Stimulated activated naive CD8-positive, alpha-beta T cell treated with anti-CD3 and anti-CD28 coated beads, Interleukin-15, Interleukin-2, amounts not matched to agents 100 ng/mL and 50 ng/mL, for 24 hours (primary cell): ENCODE measurements at regions not wholly inside any gene's neighbourhood (a gene's known extent, or its start where the extent isn't known, plus 50 kb on each side); places are given as distances from the start of the nearest gene placed in this dataset.

Experiments used
- H3K27ac Mint-ChIP-seq: one replicate; pipeline ENCODE4 v1.8.0; 2021; ENCODE audit warnings: mild to moderate bottlenecking, mixed read lengths
- H3K27me3 Mint-ChIP-seq: one replicate; pipeline ENCODE4 v1.8.0; 2021; ENCODE audit warnings: mixed read lengths
- H3K36me3 Mint-ChIP-seq: one replicate; pipeline ENCODE4 v1.8.0; 2021; ENCODE audit warnings: low read depth, mixed read lengths
- H3K4me1 Mint-ChIP-seq: one replicate; pipeline ENCODE4 v1.8.0; 2021; ENCODE audit warnings: low read depth, mixed read lengths
- H3K4me3 Mint-ChIP-seq: one replicate; pipeline ENCODE4 v1.8.0; 2021; ENCODE audit warnings: mild to moderate bottlenecking, mixed read lengths
- H3K9me3 Mint-ChIP-seq: one replicate; pipeline ENCODE4 v1.8.0; 2021; ENCODE audit warnings: mixed read lengths

- Mint-ChIP-seq H3K36me3 (no peaks in the 10 kb centered on the region), H3K9me3 (no peaks in the 10 kb centered on the region), H3K27me3 (peaks cover 22% of the 10 kb centered on the region), H3K4me1 (no peaks in the 10 kb centered on the region), H3K27ac (no peak overlapping the region), H3K4me3 (no peak overlapping the region)
Observed at GRCh38 chr16:66133643-66134338, 232.7 kb upstream of the CDH5 start.

GRCh38 chr16:66131895-66132294, 234.6 kb upstream of the CDH5 start:
- no peaks in the 10 kb centered on the region for H3K4me1 Mint-ChIP-seq
- no peaks in the 10 kb centered on the region for H3K36me3 Mint-ChIP-seq
- no peak overlapping the region for H3K27ac Mint-ChIP-seq
- peaks cover 41% of the 10 kb centered on the region for H3K27me3 Mint-ChIP-seq
- no peak overlapping the region for H3K4me3 Mint-ChIP-seq
- no peaks in the 10 kb centered on the region for H3K9me3 Mint-ChIP-seq

GRCh38 chr16:66131156-66131807, 235.2 kb upstream of the CDH5 start:
- no peak overlapping the region for H3K27ac Mint-ChIP-seq

GRCh38 chr16:66130296-66130905, 236.1 kb upstream of the CDH5 start:
- no peaks in the 10 kb centered on the region for H3K4me1 Mint-ChIP-seq
- H3K27me3 Mint-ChIP-seq: peaks cover 49% of the 10 kb centered on the region
- H3K27ac Mint-ChIP-seq: no peak overlapping the region
- H3K9me3 Mint-ChIP-seq: no peaks in the 10 kb centered on the region
- H3K36me3 Mint-ChIP-seq: no peaks in the 10 kb centered on the region
- no peak overlapping the region for H3K4me3 Mint-ChIP-seq

More at GRCh38 chr16:66131156-66131807, 235.2 kb upstream of the CDH5 start:
- no peaks in the 10 kb centered on the region for H3K9me3 Mint-ChIP-seq
- no peaks in the 10 kb centered on the region for H3K36me3 Mint-ChIP-seq
- H3K4me1 Mint-ChIP-seq: no peaks in the 10 kb centered on the region
- peaks cover 44% of the 10 kb centered on the region for H3K27me3 Mint-ChIP-seq
- no peak overlapping the region for H3K4me3 Mint-ChIP-seq

GRCh38 chr16:66129196-66129595, 237.3 kb upstream of the CDH5 start:
- Mint-ChIP-seq H3K4me1 (no peaks in the 10 kb centered on the region), H3K4me3 (no peak overlapping the region), H3K36me3 (no peaks in the 10 kb centered on the region), H3K27ac (no peak overlapping the region), H3K9me3 (no peaks in the 10 kb centered on the region), H3K27me3 (peaks cover 58% of the 10 kb centered on the region)

- no peaks in the 10 kb centered on the region for H3K9me3 Mint-ChIP-seq
- H3K27me3 Mint-ChIP-seq: peaks cover 55% of the 10 kb centered on the region
- no peaks in the 10 kb centered on the region for H3K4me1 Mint-ChIP-seq
- H3K27ac Mint-ChIP-seq: no peak overlapping the region
- no peaks in the 10 kb centered on the region for H3K36me3 Mint-ChIP-seq
- H3K4me3 Mint-ChIP-seq: no peak overlapping the region
Observed at GRCh38 chr16:66128371-66128770, 238.1 kb upstream of the CDH5 start.

- H3K27me3 Mint-ChIP-seq: peaks cover 58% of the 10 kb centered on the region
- no peak overlapping the region for H3K27ac Mint-ChIP-seq
- no peaks in the 10 kb centered on the region for H3K4me1 Mint-ChIP-seq
- no peaks in the 10 kb centered on the region for H3K9me3 Mint-ChIP-seq
- no peak overlapping the region for H3K4me3 Mint-ChIP-seq
- H3K36me3 Mint-ChIP-seq: no peaks in the 10 kb centered on the region
Observed at GRCh38 chr16:66127459-66128370, 238.8 kb upstream of the CDH5 start.

- Mint-ChIP-seq H3K36me3 (no peaks in the 10 kb centered on the region), H3K27me3 (peaks cover 18% of the 10 kb centered on the region), H3K4me1 (no peaks in the 10 kb centered on the region), H3K4me3 (no peak overlapping the region), H3K9me3 (no peaks in the 10 kb centered on the region), H3K27ac (no peak overlapping the region)
Observed at GRCh38 chr16:66121466-66121865, 245.0 kb upstream of the CDH5 start.

- H3K27me3 Mint-ChIP-seq: peaks cover 14% of the 10 kb centered on the region
- H3K27ac Mint-ChIP-seq: no peak overlapping the region
- no peaks in the 10 kb centered on the region for H3K9me3 Mint-ChIP-seq
- no peaks in the 10 kb centered on the region for H3K36me3 Mint-ChIP-seq
- H3K4me3 Mint-ChIP-seq: no peak overlapping the region
- no peaks in the 10 kb centered on the region for H3K4me1 Mint-ChIP-seq
Observed at GRCh38 chr16:66120656-66121055, 245.8 kb upstream of the CDH5 start.

GRCh38 chr16:66116163-66117002, 250.1 kb upstream of the CDH5 start:
- no peaks in the 10 kb centered on the region for H3K4me1 Mint-ChIP-seq
- H3K4me3 Mint-ChIP-seq: no peak overlapping the region
- no peaks in the 10 kb centered on the region for H3K27me3 Mint-ChIP-seq
- no peak overlapping the region for H3K27ac Mint-ChIP-seq
- no peaks in the 10 kb centered on the region for H3K36me3 Mint-ChIP-seq
- no peaks in the 10 kb centered on the region for H3K9me3 Mint-ChIP-seq

- no peaks in the 10 kb centered on the region for H3K36me3 Mint-ChIP-seq
- no peak overlapping the region for H3K27ac Mint-ChIP-seq
- H3K9me3 Mint-ChIP-seq: no peaks in the 10 kb centered on the region
- H3K4me3 Mint-ChIP-seq: no peak overlapping the region
- H3K27me3 Mint-ChIP-seq: peaks cover 2% of the 10 kb centered on the region
- no peaks in the 10 kb centered on the region for H3K4me1 Mint-ChIP-seq
Observed at GRCh38 chr16:66115373-66115772, 251.1 kb upstream of the CDH5 start.

GRCh38 chr16:66113223-66113622, 253.3 kb upstream of the CDH5 start:
- Mint-ChIP-seq H3K27ac (no peak overlapping the region), H3K4me1 (no peaks in the 10 kb centered on the region), H3K4me3 (no peak overlapping the region), H3K27me3 (peaks cover 8% of the 10 kb centered on the region), H3K9me3 (no peaks in the 10 kb centered on the region), H3K36me3 (no peaks in the 10 kb centered on the region)

GRCh38 chr16:66109677-66110076, 256.8 kb upstream of the CDH5 start:
- H3K36me3 Mint-ChIP-seq: no peaks in the 10 kb centered on the region
- no peaks in the 10 kb centered on the region for H3K9me3 Mint-ChIP-seq
- no peaks in the 10 kb centered on the region for H3K4me1 Mint-ChIP-seq

GRCh38 chr16:66107661-66108060, 258.8 kb upstream of the CDH5 start:
- Mint-ChIP-seq H3K27ac (no peak overlapping the region), H3K9me3 (no peaks in the 10 kb centered on the region), H3K4me1 (no peaks in the 10 kb centered on the region), H3K27me3 (peaks cover 11% of the 10 kb centered on the region), H3K36me3 (no peaks in the 10 kb centered on the region), H3K4me3 (no peak overlapping the region)

More at GRCh38 chr16:66109677-66110076, 256.8 kb upstream of the CDH5 start:
- Mint-ChIP-seq H3K27me3 (peaks cover 11% of the 10 kb centered on the region), H3K4me3 (no peak overlapping the region), H3K27ac (no peak overlapping the region)
